Endometrial microvascular endothelial cells (primary cell): ENCODE measurements at regions not wholly inside any gene's neighbourhood (a gene's known extent, or its start where the extent isn't known, plus 50 kb on each side); places are given as distances from the start of the nearest gene placed in this dataset.
"Not testable (repeated sequence)": the region's sequence is repeated elsewhere in the genome, so short reads cannot be mapped to it uniquely, and the experiment has no call there.

Experiments
- in situ Hi-C: cut with HindIII; loops from 2 replicates; pipeline ENCODE4 v1.10.0; 2017; ENCODE audit warnings: low sequenced_read_pairs, low pct_unique_long_range_greater_than_20kb; ENCODE audit errors: inconsistent ontology term

DNA sequence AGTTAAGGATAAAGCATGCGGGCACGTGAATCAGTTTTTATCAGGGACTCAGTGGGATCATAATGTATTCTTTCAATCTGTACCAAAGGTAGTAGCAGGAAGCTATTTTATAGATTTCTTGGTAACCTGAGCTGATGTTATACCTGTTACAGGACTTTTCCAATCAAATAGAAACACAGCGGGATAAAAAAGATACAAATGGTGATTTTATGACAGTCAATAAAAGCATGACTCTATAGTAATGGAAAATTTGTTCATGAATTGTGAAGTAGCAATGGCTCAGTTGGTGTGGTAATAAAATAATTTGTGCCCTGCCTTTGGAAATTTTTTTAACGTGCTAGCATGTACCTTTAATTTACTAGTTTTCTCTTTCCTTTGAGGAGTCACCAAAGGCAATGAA is 300.7 kb upstream of the CELF2 start:
- in situ Hi-C loops, result no loop called here

DNA sequence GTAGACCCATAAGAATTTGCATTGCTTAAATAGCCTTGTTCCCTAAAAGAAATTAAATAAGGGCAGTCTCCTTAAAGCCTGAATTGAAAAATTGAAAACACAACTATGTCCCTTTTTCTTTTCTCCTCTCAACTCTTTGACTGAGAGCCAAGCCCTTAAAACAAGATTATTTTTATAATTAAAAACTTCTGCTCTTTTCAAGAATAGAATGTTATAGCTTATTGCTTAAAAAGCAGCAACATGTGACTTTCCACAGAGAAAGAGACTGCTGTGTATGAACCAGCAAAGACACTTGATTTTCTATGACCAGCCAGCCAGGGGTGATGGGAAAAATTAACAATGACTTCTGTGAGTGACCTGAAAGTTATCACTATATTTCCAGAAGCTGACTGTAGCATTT is 295.2 kb upstream of the CELF2 start:
- in situ Hi-C loops, result no loop called here

DNA sequence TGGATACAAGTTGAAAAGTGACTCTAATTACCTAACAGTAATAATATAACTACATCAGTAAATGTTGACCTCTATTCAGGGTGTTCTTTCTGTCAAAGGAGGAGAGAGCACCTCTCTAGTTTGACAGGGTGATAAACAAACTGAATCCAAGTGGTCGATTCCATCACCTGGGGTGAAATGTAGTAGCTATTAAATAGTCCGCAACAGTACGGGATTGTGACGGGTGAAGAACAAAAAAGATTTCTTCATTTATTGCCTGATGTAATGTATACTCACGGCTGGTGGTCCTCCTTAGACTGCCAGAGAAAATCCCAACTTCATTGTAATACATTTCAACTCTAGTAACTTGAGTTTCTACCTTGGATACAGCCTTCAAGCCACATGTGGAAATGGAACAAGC is 292.5 kb upstream of the CELF2 start:
- in situ Hi-C loops, result no loop called here

DNA sequence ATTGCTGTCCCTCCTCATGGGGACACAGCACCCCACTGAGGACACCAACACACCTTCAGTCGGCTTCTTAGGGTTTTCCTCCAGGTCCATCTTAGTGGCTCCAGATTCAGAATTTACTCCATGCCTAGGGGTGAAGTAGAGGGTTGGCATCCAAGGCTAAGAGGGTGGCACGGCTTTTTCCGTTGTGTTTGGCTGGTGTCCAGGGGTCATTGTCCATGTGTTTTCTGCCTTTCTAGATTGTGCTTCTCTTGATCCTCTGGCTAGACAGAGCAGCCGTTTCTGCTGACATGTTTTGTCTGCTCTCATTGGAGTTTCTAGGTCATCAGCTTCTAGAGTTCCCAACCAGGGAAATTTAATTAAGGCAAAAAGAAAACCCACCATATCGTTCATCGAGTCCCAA is 291.6 kb upstream of the CELF2 start:
- in situ Hi-C loops, result no loop called here

GRCh38 chr10:10727411-10727810 is 290.3 kb upstream of the CELF2 start:
- in situ Hi-C loops, result not testable (repeated sequence)

- in situ Hi-C loops, result no loop called here
Measured at GRCh38 chr10:10727812-10728211, 289.9 kb upstream of the CELF2 start.

DNA sequence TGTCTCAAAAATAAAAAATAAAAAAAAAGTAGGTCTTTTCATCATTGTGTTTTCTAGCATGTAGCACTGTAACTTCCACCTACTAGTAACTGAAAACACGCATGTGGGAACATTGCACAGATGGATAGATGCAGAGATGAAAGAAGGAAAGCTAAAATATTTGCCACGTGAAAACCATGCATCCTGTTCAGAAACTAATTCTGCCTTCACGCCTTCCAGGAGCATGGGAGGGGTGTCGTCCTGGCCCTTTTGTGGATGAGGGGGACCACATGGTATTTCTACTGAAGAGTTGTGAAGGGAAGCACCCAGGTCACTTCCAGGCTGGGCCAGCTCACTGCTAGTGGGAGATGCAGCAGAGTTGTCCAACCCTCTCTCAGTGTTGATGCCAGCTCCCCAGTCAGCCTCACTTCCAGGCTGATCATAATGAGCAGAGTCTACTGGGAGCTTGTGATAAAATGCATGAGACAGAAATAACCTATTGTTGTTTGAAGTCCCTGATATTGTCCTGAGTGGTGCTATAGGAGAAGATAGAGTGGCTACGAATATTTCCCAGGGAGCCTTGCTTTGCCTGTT is 287.1 kb upstream of the CELF2 start:
- in situ Hi-C loops, result no loop called here

- in situ Hi-C loops, result no loop called here
Measured at GRCh38 chr10:10731366-10731765, 286.3 kb upstream of the CELF2 start.

DNA sequence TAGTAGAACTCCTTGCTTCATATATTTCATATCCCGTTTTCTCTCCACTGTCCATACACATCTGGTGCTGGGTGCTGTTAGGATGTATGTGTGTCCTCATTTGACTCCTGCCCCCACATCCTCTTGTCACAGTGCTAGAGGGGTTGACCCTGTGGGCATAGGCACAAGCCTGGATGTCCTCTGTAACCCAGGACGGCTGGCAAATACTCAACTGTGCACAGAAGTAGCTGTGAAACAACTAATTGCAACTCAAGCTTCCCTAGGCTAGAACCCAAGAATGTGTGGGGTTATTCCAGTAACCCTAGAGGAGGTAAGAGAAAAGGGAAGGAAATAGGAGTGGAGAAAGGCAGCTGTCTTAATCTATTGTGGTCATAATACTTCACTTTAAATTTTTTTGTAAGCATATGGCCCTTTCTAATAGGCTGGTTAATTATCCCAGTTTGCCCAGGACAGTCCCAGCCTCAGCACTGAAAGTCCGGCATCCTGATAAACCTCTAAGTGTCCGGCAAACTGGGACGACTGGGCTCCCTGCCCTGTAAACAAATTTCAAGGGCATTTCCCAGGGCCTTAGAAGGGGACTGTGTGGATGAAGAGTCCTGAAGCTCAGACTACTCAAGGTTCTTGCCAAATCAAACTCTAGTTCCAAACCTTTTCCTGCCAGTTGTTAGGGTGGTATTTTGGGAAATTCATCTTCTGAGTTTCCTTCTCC is 283.2 kb upstream of the CELF2 start:
- in situ Hi-C loops, result no loop called here

- in situ Hi-C loops, result no loop called here
Measured at GRCh38 chr10:10745291-10745690, 272.4 kb upstream of the CELF2 start.

DNA sequence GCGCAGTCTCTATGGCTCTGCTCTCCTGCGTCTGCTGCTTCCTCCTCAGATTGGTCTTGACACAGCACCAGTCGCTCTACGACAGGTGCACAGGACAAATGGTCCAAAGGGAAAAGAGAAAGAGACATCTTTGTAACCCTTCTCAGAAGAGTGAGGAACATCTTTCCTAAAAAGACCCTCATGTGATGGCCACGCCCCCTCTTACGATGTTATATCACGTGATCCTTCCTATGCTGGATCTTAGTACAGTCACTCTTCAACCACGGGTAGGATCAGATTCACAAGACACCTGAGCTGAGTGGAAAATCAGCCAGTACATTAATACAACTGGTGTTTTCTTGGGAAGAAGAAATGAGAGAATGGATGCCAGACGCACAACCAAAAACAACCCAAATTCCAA is 262.2 kb upstream of the CELF2 start:
- in situ Hi-C loops, result no loop called here

GRCh38 chr10:10758306-10758705 is 259.4 kb upstream of the CELF2 start:
- in situ Hi-C loops, result no loop called here

GRCh38 chr10:10759806-10760205 is 257.9 kb upstream of the CELF2 start:
- in situ Hi-C loops, result not testable (repeated sequence)

DNA sequence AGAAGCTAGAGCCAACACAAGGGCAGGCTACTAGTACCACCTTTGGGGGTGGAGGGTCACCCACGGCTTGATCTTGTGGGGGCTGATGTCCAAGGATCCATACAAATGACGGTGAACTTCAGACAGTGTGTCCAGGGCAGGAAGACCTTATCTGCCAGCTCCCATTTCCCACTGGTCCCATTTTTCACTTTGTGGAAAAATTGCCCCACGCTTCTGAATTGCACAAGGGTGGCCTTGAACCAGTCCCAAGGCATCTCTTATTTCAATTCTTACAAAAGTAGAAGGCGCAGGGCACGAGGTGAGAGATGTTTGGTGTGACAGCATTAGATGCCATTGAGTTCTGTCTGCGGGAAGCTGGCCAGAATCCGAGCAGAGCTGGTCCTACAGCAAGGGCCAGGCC is 252.7 kb upstream of the CELF2 start:
- in situ Hi-C loops, result no loop called here

DNA sequence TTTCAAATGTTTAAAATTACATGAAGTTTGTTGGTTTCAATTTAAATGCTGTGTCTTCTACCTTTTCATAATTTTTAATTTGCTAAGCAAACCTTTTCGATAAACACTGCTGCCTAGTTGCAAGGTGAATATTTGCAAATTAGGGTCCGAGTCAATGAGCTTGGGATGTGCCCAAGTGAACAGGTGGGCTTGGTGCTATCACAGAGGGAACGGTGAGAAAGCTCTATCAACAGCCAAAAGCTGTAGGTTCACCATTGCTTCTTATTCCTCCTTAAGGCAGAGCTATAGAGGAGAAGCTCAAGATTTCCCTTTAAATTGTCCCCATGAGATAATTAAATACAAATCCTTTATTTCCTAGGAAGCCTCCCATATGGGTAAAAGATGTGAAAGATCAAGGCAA is 245.3 kb upstream of the CELF2 start:
- in situ Hi-C loops, result no loop called here

DNA sequence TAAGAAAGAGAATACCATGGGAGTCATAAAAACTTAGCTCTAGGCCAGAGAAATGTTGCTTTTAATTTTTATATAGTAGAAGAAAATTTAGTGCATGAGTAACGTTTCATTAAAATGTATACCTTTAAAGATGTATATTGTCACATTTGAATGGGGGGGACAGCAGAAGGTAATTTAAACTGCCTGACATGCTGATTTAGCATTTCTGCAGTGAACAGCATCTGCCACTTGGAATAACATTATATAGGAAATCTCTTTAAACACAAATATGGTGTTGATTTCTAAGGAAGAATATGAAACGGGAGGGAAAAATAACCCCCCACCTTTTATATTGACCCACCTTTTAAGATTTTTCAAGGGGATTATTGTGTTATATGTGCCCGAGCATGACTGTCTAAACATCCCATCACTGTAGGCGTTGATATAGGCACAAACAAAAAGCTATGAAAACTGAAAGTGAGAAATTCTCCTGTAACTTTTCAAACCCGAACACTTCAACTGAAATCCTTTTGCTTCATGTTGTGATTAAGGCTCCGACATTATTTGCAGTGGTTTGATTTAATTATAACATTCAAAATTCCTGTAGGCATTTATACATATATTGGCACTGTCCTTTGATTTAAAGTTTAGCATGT is 244.7 kb upstream of the CELF2 start:
- in situ Hi-C loops, result no loop called here

DNA sequence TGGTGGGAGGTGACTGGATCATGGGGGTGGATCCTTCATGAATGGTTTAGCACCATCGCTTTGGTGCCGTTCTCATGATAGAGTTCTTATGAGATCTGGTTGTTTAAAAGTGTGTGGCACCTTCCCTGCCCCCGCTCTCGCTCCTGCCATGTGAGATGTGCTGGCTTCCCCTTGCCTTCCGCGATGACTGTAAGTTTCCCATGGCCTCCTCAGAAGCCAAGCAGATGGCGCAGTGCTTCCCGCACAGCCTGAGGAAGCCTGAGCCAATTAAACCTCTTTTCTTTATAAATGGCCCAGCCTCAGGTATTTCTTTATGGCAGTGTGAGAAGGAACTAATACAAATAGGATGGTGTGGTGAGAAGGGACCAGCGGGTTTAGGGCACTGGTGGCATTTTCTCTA is 243.3 kb upstream of the CELF2 start:
- in situ Hi-C loops, result no loop called here

- in situ Hi-C loops, result no loop called here
Measured at GRCh38 chr10:10776363-10776762, 241.3 kb upstream of the CELF2 start.

GRCh38 chr10:10777279-10777678 is 240.4 kb upstream of the CELF2 start:
- in situ Hi-C loops, result no loop called here

- in situ Hi-C loops, result no loop called here
Measured at GRCh38 chr10:10777723-10778122, 239.9 kb upstream of the CELF2 start.

- in situ Hi-C loops, result no loop called here
Measured at GRCh38 chr10:10778959-10779358, 238.7 kb upstream of the CELF2 start.
